ENCODE measurements at regions not wholly inside any gene's neighbourhood (a gene's known extent, or its start where the extent isn't known, plus 50 kb on each side); places are given as distances from the start of the nearest gene placed in this dataset.

DNA sequence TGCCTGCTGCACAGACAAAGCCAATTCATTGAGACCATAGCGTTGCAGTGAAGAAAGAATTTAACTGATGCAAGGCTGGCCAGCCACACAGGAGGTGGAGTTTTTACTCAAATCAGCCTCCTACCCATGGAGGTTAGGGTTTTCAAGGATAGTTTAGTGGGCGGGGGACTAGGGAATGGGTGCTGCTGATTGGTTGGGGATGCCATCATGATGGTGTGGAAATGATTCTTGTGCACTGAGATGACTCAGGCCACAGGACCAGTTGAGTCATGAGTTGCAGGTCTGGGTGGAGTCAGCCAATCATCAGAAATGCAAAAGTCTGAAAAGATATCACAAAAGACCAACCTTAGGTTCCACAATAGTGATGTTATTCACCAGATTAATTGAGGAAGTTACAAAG lies 359.6 kb downstream of the FOXO1 start:
- TF ChIP-seq GATA1 (IDR thresholded peaks at IDR 0.05; ENCODE audit: low read depth, low read length), result no peak
- no peak for TF ChIP-seq POLR2A (IDR thresholded peaks at IDR 0.05; ENCODE audit: low read length)
- DNase-seq, result no peak

DNA sequence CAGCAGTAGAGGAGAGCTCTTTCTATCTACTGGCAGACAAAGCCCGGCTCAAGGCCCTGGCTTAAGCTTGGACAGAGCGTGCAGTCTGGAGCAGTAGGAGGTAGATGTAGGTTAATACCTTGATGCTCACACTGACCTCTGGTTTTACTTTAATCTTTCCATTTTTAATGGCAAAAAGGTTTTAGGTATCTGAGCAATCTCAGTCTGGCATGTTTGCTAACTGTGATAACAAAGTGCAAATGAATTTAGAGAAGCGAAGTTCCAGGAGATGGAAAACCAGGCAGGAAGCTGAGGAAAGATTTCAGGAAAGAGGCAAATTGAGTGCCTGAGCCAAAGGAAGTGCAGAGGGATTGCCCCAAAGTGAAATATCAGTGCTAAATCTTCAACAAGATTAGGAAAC lies 356.6 kb downstream of the FOXO1 start:
- no peak for DNase-seq
- TF ChIP-seq GATA1 (IDR thresholded peaks at IDR 0.05; ENCODE audit: low read depth, low read length) (no peak), POLR2A (IDR thresholded peaks at IDR 0.05; ENCODE audit: low read length) (no peak)

DNA sequence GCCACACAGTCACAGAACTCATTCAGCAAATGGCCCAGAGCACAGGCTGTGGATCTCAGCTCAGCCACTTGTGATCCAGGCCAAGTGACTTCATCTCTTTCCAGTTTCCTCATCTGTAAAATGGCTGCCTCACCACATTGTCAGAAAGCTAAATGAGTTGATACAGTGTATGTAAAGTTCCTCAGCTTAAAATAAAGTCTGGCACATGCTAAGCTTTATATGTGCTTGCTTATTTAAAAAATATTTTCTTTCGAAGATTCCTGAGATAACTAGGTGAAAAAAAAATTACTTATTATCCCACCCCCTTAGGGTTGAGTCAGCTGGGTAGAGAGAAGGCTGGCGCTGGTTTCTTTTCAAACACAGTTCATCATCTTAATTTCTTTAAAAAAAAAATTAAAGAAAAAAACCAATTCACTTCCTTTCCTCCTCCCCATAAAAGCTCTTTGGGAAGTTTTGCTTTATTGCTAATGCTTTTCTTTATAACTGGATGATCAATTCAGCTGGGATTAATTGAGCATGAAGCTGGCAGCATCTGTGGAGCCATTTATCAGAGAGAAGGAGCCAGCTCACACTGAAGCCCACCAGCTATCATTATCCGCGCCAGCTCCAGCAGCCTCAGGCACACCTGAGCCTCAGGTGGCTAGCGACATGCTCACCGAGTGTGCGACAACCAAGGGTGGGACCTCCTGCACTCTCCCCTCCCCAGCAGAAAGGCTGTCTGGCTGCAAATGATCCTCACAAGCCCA lies 354.9 kb downstream of the FOXO1 start:
- TF ChIP-seq POLR2A (IDR thresholded peaks at IDR 0.05; ENCODE audit: low read length) (no peak), GATA1 (IDR thresholded peaks at IDR 0.05; ENCODE audit: low read depth, low read length) (no peak)
- no peak for DNase-seq

DNA sequence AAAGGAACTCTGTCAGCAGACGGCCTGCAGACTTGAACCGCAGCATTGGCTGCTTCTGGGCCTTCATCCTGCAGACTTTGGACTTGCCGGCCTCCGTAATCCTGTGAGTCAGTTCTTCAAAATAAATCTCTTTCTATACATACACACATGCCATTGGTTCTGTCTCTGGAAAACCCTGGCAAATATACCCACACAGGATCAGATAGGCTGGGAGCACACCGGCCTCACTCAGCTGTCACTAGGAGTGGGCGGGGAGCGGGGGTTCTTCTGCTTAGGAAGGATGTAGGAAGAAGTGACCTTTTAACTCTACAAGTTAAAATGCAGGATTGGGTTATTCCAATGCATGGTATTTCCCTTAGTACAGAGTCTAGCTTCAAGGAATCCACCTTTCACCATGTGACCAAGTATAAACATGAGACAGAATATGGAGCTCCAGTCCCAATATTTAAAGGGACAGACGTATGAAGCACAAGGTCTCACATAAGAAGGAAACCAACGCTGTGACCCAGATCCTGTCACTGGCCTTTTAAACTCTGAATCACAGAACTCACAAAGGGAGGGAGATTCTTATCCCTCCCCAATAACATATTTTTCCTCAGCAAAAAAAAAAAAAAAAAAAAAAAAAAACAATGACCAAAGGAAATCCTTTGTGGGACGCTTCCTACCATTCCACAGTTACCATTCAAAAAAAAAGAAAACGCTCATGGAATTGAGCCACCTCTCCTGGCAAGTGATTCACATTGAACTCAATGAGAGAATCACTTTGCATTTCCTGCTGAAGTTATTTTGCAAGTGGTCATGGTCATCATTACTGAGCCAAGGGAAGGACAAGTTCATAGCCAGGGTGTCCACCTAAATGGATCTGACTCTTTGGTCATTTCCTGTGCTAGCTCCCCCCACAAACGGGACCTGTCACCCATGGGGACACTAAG lies 352.9 kb downstream of the FOXO1 start:
- no peak for TF ChIP-seq GATA1 (IDR thresholded peaks at IDR 0.05; ENCODE audit: low read depth, low read length)
- no peak for TF ChIP-seq POLR2A (IDR thresholded peaks at IDR 0.05; ENCODE audit: low read length)
- no peak for DNase-seq

DNA sequence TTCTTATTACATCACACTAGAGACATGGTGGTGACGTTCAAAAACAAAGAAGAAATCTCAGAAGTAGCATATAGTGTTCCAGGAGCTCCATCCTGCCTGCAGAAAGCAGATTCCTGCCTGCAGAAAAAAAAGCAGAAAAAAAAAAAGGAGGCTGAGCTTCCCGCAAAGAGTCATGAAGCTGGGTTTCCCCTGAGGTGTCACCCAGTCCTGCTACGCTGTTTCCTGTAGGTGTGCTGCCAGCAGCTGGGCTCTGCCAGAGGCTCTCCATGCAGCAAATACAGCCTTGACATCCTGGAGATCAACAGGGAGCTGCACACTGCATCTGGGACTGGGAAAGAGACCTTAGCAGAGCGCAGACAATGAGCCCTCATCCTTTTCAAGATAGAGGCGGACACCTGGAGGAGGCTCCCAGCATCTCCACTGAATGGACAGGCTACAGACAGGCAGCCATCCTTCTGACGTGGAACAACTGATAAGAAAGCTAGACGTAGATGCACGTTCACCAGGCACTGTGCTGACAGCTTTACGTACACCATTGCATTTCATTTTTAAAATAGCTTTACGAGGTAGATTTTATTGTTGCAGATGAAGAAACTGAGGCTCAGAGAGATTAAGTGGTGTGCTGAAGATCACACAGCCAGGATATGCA lies 350.9 kb downstream of the FOXO1 start:
- DNase-seq, result no peak
- no peak for TF ChIP-seq GATA1 (IDR thresholded peaks at IDR 0.05; ENCODE audit: low read depth, low read length)
- TF ChIP-seq POLR2A (IDR thresholded peaks at IDR 0.05; ENCODE audit: low read length), result no peak

DNA sequence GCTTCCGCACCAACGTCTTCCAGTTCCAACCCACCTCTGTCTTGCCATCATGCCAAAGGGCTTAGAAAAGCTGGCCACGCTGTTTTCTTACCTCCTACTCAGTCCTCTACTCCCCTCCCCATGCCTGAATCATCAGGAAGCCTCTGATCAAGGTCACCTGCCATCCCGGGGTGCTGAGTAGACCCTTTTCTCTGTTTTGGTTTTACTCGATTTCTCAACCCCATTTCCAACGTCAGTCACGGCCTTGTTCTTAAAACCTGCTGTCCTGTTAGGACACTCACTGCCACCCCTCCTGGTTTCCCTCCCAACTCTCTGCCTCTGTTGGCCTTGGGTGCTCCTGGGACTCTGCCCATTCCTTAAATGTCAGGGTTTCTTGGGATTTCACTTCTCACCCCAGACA lies 350.1 kb downstream of the FOXO1 start:
- no peak for DNase-seq
- no peak for TF ChIP-seq POLR2A (IDR thresholded peaks at IDR 0.05; ENCODE audit: low read length)
- TF ChIP-seq GATA1 (IDR thresholded peaks at IDR 0.05; ENCODE audit: low read depth, low read length), result no peak

DNA sequence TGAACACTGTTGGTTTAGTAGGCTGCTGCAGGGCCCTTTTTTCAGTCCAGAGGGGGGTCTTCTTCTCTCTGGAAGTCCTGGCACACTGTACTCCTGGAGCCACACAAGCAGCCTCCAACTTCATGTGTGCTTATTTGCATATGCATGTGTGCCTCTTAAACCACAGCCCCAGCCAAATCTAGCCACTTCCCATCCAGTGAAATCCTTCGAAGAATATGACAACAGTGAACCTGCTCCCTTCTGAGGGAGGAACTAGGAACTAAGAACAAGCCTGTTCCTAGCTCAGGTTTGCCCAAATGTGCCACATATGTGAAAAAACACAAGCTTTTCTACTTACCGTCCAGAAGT lies 348.5 kb downstream of the FOXO1 start:
- DNase-seq, result no peak
- TF ChIP-seq GATA1 (IDR thresholded peaks at IDR 0.05; ENCODE audit: low read depth, low read length) (no peak), POLR2A (IDR thresholded peaks at IDR 0.05; ENCODE audit: low read length) (no peak)

DNA sequence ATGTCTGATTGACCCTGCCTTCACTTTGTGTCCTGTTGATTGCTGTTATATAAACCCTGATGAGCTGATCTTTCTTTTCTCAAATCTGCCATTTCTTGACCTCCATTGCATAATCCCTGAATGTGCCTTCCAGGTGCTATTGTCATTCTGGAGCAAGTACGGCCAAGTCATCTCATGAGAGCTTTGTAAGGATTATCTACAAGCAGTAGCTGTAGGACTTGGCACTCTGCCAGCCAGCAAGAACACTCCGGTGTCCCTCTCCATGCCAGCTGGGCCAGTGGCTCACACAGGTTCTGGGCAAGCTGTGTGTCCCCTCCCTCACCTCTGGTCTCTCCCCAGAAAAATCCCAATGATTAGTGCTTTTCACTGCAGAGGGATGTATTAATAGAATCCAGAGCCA lies 348.1 kb downstream of the FOXO1 start:
- DNase-seq, result peak; percentile 10 to 23
- TF ChIP-seq GATA1 (IDR thresholded peaks at IDR 0.05; ENCODE audit: low read depth, low read length) (no peak), POLR2A (IDR thresholded peaks at IDR 0.05; ENCODE audit: low read length) (no peak)

DNA sequence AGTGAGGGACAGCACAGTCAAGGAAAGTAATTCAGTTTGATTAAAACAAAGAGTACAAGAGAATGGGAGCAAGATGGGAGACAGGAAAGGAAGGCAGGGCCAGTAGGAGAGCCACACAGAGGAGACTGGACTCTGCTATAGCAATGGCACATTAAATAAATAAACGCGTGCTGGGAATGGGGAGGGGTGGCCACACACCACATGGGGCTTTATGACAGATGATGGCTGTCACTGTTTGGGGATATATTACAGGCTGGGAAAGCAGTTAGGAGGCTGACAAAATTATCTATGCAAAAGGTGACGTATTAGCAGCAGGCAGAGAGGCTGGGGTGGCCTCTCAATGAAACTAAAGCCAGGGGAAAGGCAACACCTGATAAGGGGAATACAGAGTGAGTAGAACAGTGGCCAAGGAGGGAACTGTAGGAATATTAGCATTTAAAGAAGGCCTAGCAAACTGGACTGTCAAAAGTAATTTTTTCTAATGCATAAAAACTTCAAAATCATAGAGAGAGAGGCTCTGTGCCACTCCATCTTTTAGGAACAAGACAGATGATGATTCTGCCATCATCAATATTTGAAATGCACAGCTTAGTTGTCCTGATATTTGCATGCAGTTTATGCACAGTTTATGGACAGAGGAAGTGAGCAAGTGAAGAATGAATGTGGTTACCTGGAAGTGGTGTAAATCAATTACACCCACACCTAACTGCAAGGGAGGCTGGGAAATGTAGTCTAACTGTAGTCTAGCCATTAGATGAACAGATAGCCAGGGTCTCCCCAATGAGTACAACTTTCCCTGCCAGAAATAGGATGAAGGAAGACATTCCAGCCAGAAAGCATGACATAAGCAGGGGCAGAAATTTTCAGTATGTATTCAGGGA lies 346.5 kb downstream of the FOXO1 start:
- TF ChIP-seq POLR2A (IDR thresholded peaks at IDR 0.05; ENCODE audit: low read length) (no peak), GATA1 (IDR thresholded peaks at IDR 0.05; ENCODE audit: low read depth, low read length) (no peak)
- DNase-seq, result no peak

DNA sequence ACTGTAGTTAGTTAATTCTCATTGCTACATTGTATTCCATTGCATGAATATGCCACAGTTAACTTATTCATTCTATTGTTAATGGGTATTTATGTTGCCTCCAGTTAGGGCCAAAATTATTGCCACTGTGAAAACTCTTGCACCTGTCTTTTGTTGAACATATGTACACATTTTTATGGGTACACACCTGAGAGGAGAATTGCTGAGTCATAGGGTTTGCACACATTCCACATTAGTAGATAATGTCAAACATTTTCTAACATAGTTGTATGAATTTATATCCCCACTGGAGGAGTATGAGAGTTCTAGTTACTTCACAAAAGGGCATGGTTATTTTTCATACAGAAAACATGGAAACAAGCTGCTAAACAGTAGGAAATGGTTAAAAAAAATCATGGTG lies 338.4 kb downstream of the FOXO1 start:
- TF ChIP-seq POLR2A (IDR thresholded peaks at IDR 0.05; ENCODE audit: low read length), result no peak
- no peak for TF ChIP-seq GATA1 (IDR thresholded peaks at IDR 0.05; ENCODE audit: low read depth, low read length)
- no peak for DNase-seq

DNA sequence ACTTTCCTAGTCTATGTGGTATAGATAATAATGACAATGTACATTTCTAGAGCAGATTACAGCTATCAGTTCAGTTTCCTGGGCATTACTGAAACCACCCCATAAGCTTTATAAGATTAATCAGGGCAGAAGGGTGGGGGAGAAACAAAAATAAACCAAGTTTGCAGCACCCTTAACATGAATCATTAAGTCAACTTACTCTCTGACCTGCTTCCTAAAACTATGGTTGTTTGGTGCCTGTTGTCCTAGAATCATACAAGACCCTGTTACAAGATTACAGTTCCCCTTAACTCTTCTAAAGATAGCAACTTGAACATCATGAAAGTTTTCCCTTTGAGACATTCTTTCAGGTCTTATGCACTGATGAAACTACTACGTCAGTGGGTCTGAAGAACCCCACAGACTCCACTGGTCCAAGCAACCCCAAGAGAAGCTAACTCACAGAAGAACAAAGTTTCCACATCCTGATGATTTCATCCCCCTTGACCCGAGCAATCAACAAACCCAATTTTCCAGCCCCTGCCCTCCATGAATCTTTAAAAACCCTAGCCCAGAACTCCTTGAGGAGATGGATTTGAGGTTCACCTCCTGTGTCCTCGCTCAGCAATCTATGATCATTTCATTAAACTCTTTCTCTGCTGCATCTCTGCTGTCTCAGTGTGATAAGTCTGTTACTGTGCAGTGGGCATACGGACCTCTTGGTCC lies 336.5 kb downstream of the FOXO1 start:
- TF ChIP-seq GATA1 (IDR thresholded peaks at IDR 0.05; ENCODE audit: low read depth, low read length), result no peak
- no peak for TF ChIP-seq POLR2A (IDR thresholded peaks at IDR 0.05; ENCODE audit: low read length)
- no peak for DNase-seq

DNA sequence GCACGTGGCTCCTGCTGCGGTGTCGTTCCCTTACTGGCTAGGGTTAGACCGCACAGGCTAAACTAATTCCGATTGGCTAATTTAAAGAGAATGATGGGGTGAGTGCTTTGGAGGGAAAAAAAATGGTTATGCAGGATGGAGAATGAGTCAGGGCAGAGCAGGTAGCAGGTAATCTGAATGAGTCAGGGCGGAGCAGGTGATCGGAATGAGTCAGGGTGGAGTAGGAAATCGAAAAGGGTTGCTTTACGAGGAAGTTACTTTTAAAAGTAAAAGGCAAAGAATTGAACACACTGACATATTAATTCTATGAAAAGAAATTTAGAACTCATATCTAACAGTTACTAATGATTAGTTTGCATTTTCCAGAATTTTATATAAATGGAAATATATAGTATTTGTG lies 335.5 kb downstream of the FOXO1 start:
- TF ChIP-seq POLR2A (IDR thresholded peaks at IDR 0.05; ENCODE audit: low read length) (no peak), GATA1 (IDR thresholded peaks at IDR 0.05; ENCODE audit: low read depth, low read length) (no peak)
- no peak for DNase-seq

DNA sequence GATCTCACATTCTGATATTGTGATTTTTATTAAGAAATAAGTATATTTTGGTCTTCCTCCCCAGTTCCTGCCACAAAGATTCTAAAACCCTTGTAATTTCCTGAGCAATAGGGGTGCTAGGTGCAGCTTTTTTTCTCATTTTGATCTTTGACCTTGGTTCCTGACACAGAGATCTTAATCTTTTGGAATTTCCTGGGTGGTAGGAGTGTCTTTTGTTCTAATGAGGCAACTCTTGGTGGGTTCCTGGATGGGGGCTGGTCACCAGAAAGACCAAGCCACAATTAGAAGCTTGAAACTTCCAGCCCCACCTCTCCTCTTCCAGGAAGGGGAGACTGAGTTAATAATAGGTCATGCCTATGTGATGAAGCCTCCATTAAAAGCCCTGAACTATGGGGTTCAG lies 334.6 kb downstream of the FOXO1 start:
- no peak for DNase-seq
- no peak for TF ChIP-seq GATA1 (IDR thresholded peaks at IDR 0.05; ENCODE audit: low read depth, low read length)
- no peak for TF ChIP-seq POLR2A (IDR thresholded peaks at IDR 0.05; ENCODE audit: low read length)

Data from erythroblast (primary cell).